GM12872 (cell line): ENCODE measurements at regions not wholly inside any gene's neighbourhood (a gene's known extent, or its start where the extent isn't known, plus 50 kb on each side); places are given as distances from the start of the nearest gene placed in this dataset.

Source experiments
- TF ChIP-seq, protein P1 (sequence below): IDR thresholded peaks from 3 replicates; pipeline ENCODE4 v1.5.1; 2011; ENCODE audit warnings: low read depth, mild to moderate bottlenecking, low read length, moderate library complexity; ENCODE audit not compliant: insufficient read depth

DNA sequence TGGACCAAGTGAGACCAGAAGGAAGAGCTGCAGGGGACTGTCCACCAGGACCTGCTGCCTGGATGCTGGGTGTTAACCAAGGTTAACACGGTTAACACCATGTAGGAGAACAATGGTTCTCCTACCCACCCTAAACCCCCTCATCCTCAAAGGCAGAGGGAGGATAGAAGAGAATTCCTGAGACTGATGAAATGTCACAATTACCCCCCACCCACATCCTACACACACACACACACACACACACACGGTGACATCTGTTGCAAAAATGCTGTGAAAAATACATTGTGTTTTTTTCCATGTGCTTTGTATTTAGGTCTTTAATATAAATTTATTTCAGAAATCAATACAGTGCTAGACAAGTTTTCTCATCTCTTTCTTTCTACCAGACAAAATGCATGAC, 113.9 kb upstream of the HES1 start:
- TF ChIP-seq, protein P1, sequence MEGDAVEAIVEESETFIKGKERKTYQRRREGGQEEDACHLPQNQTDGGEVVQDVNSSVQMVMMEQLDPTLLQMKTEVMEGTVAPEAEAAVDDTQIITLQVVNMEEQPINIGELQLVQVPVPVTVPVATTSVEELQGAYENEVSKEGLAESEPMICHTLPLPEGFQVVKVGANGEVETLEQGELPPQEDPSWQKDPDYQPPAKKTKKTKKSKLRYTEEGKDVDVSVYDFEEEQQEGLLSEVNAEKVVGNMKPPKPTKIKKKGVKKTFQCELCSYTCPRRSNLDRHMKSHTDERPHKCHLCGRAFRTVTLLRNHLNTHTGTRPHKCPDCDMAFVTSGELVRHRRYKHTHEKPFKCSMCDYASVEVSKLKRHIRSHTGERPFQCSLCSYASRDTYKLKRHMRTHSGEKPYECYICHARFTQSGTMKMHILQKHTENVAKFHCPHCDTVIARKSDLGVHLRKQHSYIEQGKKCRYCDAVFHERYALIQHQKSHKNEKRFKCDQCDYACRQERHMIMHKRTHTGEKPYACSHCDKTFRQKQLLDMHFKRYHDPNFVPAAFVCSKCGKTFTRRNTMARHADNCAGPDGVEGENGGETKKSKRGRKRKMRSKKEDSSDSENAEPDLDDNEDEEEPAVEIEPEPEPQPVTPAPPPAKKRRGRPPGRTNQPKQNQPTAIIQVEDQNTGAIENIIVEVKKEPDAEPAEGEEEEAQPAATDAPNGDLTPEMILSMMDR, result no peak

DNA sequence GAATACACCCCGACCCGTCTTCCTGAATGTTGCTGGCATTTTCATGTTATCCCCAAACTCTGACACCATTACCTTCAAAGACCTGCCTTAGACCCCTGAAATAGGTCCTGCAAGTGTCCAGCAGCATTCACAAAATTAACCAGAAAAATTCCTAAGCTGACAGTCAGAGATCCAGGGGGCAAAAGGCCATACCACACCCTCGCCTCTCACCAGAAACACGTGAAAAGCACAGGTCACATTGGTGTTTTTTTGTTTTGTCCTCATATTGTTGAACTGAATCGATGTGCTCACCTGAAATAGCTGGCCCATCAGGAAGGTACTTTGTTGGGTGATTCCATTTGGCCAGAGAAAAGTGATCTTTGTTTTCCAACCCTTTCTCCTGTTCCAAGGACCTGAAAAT, 113.1 kb upstream of the HES1 start:
- TF ChIP-seq, protein P1, result no peak

DNA sequence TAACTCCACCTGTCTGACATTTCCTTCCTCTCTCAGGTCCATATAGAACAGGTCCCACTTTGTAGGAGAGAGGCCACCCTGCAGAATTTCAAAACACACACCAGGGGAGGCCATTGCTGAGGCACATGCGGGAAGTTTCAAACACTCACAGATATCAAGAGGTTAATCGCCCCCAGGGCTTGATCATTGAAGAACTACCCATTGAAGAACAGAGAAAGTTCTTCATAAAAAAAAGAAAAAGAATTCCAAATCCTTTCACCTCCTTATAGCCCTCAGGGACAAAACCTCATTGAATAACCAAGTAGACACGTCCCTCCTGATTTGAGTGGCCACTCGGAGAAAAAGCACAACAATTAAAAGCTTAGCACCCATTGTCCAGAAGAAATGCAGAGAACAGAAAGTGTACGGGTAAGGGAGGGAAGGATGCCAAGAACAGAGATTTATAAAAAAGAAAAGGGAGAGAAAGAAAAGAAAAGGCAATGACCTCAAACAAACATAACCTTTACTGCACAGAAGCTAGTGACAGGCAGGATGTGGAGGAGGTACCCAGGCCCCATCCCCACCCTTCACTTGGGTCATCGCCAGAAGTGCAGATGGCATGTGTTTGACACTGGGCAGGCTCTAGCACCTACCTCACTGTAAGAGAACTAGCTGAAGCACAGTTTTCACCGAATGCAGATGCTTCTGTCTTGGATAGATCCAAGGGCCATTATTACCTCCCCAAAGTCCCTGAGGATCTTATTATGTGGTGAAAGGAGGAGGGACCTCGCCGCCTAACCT, 112.3 kb upstream of the HES1 start:
- TF ChIP-seq, protein P1, result no peak

DNA sequence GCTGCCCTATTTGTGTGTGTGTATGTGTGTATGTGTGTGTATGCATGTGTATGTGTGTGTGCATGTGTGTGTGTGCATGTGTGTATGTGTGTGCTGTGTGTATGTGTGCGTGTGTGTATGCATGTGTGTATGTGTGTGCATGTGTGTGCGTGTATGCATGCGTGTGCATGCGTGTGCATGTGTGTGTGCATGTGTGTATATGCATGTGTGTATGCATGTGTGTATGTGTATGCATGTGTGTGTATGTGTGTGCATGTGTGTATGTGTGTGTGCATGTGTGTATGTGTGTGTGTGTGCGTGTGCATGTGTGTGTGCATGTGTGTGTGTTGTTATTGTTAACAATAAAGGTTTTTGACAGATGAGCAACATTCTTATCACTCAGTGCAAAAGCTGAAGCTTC, 110.8 kb upstream of the HES1 start:
- TF ChIP-seq, protein P1, result no peak

DNA sequence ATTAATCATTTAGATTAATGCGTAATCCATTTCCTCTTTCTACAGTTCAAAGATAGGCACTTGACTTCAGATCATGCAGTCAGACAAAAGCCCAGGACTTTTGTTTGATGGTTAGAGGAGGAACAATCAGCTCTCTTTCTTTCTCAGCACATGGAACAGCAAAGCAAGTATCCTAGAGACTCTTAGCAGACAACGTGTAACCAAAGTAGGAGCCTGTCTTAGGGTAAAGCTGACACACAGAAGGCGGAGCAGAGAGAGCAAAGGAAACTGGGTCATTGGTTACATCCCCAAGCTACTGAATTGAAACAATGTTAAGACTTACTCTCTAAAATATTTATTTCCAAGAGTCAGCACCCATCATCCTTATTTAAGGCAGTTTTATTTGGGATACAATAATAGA, 110.0 kb upstream of the HES1 start:
- TF ChIP-seq, protein P1, result no peak

DNA sequence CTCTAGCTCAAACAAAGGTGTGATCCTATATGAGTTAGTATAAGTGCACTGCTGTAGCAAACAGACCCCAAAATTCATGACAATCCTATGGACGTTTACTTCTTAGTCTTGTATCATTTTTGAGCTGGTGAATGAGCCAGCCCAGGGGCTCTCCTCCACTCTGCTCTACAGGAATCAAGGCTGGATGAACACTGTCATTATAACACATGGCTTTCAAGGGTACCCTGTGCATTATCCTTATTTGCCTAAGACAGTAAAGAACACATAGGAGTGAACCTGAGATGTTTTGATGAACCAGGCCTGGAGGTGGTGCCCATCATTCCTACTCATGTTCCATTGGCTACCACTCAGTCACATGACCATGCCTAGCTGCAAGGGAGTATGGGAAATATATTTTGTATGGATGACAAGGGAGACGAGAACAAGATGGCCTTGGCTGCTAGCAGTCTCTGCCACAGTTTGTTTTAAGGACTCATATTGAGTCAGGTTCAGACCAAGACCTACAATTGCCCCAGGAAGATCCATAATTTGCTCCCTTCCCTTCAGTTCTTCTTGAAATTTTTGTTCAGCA, 107.4 kb upstream of the HES1 start:
- TF ChIP-seq, protein P1, result no peak

DNA sequence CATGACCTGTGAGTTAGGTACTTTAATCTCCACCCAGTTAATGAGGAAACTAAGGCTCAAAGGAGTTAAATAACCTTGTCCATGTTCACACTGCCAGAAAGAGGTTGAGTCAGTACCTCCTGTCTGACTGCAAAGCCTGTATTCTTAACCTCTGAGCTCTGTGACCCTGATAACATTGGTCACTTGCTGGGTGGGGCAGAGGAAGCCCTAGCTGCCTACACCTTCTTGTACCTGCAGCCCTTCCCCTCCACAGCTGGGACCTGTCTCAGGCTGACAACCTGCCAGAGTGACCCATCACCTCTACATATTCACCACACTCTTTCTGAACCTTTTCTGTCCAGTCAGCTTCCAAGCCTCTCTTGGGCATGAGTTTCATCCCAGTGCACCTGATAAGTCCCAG, 106.1 kb upstream of the HES1 start:
- TF ChIP-seq, protein P1, result no peak
